Ishikawa (cell line): ENCODE measurements at regions not wholly inside any gene's neighbourhood (a gene's known extent, or its start where the extent isn't known, plus 50 kb on each side); places are given as distances from the start of the nearest gene placed in this dataset.

ENCODE experiments used
- CREB1 ChIP-seq: IDR thresholded peaks from 2 replicates; pipeline ENCODE4 v1.6.1; 2012; ENCODE audit warnings: low read depth
- EP300 ChIP-seq: IDR thresholded peaks from 2 replicates; pipeline ENCODE4 v1.6.1; 2012; ENCODE audit warnings: borderline replicate concordance
- NFIC ChIP-seq: IDR thresholded peaks from 2 replicates; pipeline ENCODE4 v1.6.1; 2012
- TAF1 ChIP-seq: IDR thresholded peaks from 2 replicates; pipeline ENCODE4 v1.6.1; 2012; ENCODE audit warnings: low read depth, mild to moderate bottlenecking
- TCF12 ChIP-seq: IDR thresholded peaks from 2 replicates; pipeline ENCODE4 v1.6.1; 2012; ENCODE audit warnings: low read depth
- TEAD4 ChIP-seq: IDR thresholded peaks from 2 replicates; pipeline ENCODE4 v1.6.1; 2012
- YY1 ChIP-seq: IDR thresholded peaks from 2 replicates; pipeline ENCODE4 v1.6.1; 2012; ENCODE audit warnings: low read depth

GRCh38 chr2:163420604-163421003 lies 315.2 kb downstream of the FIGN start:
- no peak for TF ChIP-seq TAF1
- no peak for TF ChIP-seq NFIC
- no peak for TF ChIP-seq CREB1
- TF ChIP-seq TCF12 = no peak
- TF ChIP-seq YY1 = no peak
- TF ChIP-seq TEAD4 = no peak
- no peak for TF ChIP-seq EP300
